ENCODE measurements at regions not wholly inside any gene's neighbourhood (a gene's known extent, or its start where the extent isn't known, plus 50 kb on each side); places are given as distances from the start of the nearest gene placed in this dataset.
"Not testable (repeated sequence)": the region's sequence is repeated elsewhere in the genome, so short reads cannot be mapped to it uniquely, and the experiment has no call there.

- no peak for DNase-seq
Observed at GRCh38 chr4:127244515-127244914, 388.2 kb upstream of the INTU start.

- no peak for DNase-seq
Observed at GRCh38 chr4:127246963-127247952, 385.5 kb upstream of the INTU start.

- DNase-seq, result no peak
Observed at GRCh38 chr4:127249066-127249766, 383.5 kb upstream of the INTU start.

GRCh38 chr4:127249767-127250108 lies 383.0 kb upstream of the INTU start:
- no peak for DNase-seq

GRCh38 chr4:127250577-127250976 lies 382.2 kb upstream of the INTU start:
- no peak for DNase-seq

GRCh38 chr4:127251423-127251822 lies 381.3 kb upstream of the INTU start:
- DNase-seq, result no peak

GRCh38 chr4:127256500-127256899 lies 376.3 kb upstream of the INTU start:
- DNase-seq, result no peak

- DNase-seq, result no peak
Observed at GRCh38 chr4:127261476-127261875, 371.3 kb upstream of the INTU start.

GRCh38 chr4:127268367-127268766 lies 364.4 kb upstream of the INTU start:
- no peak for DNase-seq

GRCh38 chr4:127277023-127277422 lies 355.7 kb upstream of the INTU start:
- not testable (repeated sequence) for DNase-seq

- DNase-seq, result no peak
Observed at GRCh38 chr4:127284236-127284635, 348.5 kb upstream of the INTU start.

GRCh38 chr4:127291316-127291715 lies 341.4 kb upstream of the INTU start:
- DNase-seq, result no peak

- no peak for DNase-seq
Observed at GRCh38 chr4:127293496-127293895, 339.3 kb upstream of the INTU start.

GRCh38 chr4:127304356-127304755 lies 328.4 kb upstream of the INTU start:
- no peak for DNase-seq

- DNase-seq, result no peak
Observed at GRCh38 chr4:127307996-127308395, 324.8 kb upstream of the INTU start.

- no peak for DNase-seq
Observed at GRCh38 chr4:127309369-127310102, 323.2 kb upstream of the INTU start.

GRCh38 chr4:127311371-127311770 lies 321.4 kb upstream of the INTU start:
- DNase-seq, result no peak

- DNase-seq, result no peak
Observed at GRCh38 chr4:127311924-127312323, 320.8 kb upstream of the INTU start.

- DNase-seq, result no peak
Observed at GRCh38 chr4:127313767-127314166, 319.0 kb upstream of the INTU start.

- DNase-seq, result no peak
Observed at GRCh38 chr4:127327491-127327890, 305.3 kb upstream of the INTU start.

- DNase-seq, result no peak
Observed at GRCh38 chr4:127335073-127335620, 297.6 kb upstream of the INTU start.

- no peak for DNase-seq
Observed at GRCh38 chr4:127335732-127336131, 297.0 kb upstream of the INTU start.

GRCh38 chr4:127343123-127343522 lies 289.6 kb upstream of the INTU start:
- not testable (repeated sequence) for DNase-seq

Measured in occipital lobe (tissue), 1 donor.